GM18520 (cell line): ENCODE measurements at regions not wholly inside any gene's neighbourhood (a gene's known extent, or its start where the extent isn't known, plus 50 kb on each side); places are given as distances from the start of the nearest gene placed in this dataset.
A peak's percentile ranks its signal among the peaks of the same experiment; 100 is the strongest.

Experiments
- ATAC-seq: cut with Tn5 transposase; IDR thresholded peaks from one replicate; pipeline ENCODE4 v1.9.1; 2021; ENCODE audit not compliant: unreplicated experiment

DNA sequence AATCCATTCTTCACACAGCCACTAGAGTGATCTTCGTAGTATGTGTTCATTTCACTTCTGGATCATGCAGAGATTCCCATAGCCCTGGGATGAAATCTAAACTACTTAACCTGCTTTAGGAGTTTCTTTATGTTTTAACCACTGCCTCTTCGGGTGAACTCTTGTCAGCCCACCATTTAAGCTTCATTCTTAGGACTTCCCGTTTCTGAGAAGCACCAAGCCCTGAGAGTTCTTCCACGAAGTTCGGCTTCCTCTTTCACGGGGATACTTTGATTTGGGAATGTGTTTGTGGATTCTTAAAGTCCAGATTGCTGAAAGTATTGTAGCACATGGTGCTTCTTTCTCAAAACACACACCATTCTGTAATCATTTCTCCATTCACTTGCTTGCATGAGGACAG lies 205.0 kb downstream of the UBE2E3 start:
- ATAC-seq, result no peak

DNA sequence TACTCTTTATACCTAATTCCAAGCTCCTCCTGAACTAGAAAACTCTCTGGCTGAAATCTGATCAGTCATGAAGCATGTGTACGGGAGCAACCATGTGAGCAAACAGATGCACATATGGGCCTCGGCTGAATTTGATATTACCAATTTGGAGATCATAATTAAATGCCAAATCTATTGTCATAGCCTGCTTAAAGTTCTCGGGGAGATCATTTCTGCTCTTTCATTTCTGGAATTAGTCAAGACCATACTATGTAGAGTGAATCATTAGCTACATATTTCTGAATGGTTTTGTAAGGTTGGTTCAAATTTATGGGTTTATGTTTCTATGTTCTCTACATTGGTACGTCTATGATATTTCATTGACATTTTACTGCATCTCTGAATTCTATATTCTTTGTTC lies 205.5 kb downstream of the UBE2E3 start:
- no peak for ATAC-seq

DNA sequence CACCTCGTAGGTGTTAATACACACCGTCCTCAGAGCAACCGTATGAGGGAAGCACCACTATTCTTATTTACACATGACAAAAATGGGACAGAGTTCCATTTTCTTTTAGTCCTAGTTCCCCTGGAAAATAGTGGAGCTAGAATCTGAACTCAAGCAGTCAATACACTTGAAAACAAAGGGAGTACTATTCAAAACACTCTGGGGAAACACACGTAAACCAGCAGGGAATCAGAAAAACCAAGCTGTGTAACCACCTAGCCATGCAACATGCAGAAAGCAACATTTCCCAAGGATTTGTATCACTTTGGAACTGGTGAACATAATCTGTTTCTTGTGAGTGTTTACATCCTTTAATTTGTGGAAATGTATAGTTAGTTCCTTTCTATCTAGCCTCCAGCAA lies 208.2 kb downstream of the UBE2E3 start:
- no peak for ATAC-seq

DNA sequence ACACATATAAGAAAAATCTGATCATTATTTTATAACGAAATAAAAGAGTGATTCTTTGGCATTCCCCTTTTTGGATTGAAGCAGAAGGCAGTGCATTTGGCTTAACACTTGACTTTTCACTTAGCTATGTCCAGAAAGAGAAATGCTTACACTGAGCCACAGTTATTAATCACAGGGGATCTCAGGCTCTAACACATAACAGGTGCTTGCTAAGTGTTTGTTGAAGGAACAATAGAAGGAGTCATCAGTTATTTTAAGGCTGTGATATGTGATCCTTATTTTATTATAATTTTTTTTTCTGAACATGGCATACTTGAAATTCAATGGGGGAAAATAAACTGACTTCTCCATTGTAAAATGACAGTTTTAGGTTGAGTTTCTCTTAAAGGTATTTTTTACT lies 209.5 kb downstream of the UBE2E3 start:
- ATAC-seq, result no peak

DNA sequence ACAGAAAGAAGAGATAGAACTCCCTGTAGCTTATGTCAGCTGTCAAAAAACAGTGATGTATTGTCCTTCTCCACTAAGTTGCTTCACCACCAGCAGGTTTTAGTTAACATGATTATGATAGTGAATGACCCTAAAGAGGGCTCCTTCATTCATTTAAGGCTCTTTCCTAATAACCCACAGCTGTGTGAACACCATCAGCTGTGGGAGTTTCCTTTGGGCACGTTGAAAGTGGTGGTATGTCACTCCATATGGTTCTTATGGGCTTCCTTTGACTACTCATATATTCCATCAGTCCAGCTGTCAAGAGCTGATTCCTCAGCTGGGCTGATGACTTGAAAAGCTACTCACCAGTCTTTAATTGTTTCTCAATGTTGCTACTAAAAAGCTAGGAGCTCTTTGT lies 210.3 kb downstream of the UBE2E3 start:
- no peak for ATAC-seq

DNA sequence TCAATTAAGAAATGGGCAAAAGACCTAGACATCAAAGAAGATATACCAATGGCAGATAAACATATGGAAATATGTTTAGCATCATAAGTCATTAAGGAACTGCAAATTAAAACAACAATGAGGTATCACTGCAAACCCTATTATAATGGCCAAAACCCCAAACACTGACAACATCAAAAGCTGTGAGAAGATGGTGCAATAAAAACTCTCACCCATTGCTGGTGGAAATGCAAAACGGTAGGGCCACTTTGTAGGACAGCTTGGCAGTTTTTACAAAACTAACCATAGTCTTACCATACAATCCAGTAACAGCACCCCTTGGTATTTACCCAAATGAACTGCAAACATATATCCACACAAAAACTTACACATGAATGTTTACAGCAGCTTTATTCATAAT lies 213.1 kb downstream of the UBE2E3 start:
- ATAC-seq, result no peak

DNA sequence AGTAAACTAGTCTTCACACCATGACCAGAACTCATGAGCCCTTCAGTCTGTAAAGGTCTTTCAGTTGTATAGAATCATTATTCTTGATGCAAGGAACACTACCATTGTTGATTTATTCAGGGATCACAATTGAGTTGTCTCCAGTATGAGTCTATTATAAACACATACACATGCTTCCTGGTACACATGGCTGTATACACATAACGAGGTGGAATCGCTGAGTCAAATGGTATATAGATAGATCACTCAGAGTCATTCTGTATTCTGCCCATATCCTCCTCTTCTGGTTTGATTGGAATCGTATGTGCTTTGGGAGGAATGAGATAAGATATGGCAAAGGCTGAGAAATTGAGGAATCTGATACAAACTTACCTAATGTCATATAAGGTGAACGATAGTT lies 216.0 kb downstream of the UBE2E3 start:
- no peak for ATAC-seq

DNA sequence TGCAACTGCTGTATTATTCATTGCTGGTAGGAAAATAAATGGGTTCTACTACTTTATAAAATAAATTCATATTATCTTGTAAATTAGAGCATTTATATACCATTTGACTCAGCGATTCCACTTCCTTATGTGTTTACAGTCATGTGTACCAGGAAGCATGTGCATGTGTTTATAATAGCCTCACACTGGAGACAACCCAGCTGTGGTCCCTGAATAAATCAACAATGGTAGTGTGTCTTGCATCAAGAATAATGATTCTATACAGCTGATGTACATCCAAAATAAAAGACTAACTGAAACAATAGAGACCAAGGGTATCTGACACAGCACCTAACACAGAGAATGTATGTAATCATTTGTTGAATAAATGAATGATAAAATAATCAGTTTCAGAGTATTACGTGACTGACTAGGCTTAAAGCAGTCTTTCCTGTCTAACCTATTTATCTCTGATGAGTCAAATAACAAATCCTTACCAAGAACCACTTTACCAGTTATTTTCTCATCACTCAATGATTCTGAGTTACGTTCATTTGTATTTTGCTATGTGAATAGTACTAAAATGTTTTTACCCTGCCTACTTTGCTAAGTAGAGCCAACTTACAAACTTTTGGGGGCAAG lies 216.8 kb downstream of the UBE2E3 start:
- no peak for ATAC-seq

DNA sequence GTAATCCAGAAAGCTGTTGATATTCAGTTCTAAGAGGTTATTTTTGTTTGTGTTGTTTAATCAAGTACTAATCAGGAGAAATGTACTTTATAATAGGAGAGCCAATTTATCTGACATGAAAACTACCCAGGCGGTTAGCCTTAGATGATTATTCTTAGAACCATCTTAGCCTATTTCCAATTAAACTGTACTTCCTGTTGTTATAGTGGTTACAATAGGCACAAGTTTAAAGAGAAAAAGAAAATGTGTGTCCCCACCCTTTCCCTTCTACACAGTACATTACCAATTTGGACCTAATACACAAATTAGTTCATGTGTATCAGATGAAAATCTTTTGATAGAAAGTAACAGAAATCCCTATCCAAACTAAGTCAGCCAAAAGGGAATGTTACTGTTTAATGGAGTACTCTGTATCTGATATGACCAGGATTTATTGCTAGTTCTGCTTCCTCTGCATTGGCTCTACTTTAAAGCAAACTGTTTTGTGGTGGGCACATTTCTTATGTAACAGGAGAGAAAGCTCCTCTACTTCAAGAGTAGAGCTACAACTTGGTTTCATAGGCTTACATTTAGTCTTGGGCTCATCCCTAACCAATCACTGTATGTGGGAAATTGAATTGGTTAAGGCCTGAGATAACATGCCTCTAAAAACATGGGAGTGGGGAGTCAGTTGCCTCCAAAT lies 217.9 kb downstream of the UBE2E3 start:
- no peak for ATAC-seq

DNA sequence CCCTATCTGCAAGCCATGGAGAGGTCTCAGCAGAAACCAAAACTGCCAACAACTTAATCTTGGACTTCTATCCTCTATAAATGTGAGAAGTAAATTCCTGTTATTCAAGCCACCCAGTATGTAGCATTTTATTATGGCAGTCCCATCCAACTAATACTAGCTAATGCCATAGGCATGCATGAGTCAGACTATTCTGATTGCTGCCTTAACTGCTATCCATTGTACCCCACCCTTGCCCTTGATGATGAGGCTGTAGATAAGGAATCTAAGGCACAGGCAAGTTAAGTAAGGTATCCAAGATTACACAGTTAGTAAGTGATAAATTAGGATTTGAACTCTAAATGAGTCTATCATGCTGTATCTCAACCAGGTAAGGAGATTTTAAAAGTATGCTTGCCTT lies 223.0 kb downstream of the UBE2E3 start:
- no peak for ATAC-seq

DNA sequence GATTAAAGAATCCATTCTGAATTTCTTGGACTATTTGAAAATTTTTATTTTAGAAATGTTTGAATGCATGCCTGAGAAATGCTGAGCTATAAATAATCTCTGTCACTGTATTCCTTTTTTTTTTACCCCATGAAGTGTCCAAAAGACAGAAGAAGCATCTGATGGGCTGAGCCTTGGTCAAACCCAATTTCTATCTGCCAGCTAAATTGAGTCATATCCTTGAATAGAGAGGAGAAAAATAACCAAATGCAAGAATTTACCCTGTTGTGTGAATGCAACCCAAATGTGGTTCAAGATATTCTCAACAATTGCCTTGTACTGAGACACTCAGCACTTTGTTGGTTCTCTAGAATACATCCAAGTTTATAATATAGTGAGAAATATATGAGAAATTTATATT lies 223.5 kb downstream of the UBE2E3 start:
- ATAC-seq, result no peak

DNA sequence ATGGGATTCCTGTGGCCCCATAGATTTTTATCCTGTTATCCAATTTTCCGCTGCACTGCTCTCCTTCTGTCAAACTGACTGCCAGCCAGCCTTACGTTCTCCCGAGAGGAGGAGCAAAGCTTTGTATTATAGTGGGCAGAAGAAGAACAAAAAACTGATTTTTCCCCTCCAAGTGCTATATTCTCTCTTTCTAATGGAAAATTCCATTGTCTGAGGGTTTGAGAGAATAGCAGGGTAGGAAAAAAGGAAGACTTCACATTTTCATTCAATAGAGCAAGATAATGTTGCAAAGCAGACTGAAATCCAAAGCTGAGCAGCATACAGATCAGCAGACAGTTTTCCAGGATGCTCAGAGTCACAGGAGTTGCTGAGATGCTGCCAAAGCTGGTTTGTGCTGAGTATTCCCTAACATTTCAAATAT lies 238.0 kb downstream of the UBE2E3 start:
- ATAC-seq, result no peak

DNA sequence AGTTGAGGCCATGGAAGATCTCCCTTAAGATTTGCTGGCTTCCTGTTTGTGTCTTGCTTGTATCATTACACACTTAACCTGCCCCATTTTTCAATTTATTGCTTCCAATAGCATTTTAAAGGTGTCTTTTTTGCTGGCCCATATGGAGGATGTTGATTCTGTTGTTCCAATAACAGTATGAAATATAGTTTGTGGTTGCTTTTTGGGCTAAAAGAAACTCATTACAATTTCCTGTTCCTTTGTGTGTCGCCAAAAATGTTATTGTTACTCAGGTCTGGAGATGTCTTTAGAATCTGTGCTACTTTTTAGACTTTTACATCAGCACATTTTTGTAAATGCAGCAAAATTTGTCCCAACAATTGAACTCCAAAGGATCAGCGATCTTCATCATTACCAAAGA lies 234.0 kb upstream of the ITGA4 start:
- ATAC-seq, result no peak

DNA sequence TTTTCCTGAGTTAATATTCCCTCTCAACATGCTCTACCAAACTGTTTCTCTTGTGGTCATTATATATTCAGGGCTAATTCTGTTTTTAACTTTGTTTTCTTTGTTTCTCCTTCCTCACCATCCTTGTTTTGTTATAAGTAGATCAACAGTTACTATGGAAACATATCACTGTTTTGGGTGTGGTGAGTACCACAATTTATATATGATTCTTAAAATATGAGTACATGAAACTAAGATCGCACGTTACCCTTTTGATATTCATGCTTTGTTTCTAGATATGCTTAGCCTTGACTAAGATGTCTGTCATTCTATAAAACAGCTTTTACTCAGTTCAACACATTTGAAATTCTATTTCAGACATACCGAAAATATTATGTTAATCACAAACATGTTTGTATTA lies 232.3 kb upstream of the ITGA4 start:
- ATAC-seq, result no peak

DNA sequence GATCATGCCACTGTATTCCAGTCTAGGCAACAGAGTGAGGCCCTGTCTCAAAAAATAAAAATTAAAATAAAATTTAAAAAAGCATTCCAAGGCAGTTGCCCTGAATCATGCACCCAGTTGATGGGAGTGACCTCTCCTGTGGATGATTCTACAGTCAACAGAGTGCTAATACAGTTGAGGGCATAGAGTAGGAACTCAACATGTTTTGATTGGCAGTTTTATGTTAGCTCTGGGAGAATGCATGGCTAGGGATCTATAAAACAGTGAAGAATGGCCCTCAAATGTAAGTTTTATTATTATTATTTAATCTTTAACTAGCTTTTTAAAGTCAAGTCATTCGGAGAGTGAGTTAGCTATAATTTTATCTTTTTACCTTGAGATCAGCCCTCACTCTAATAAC lies 228.5 kb upstream of the ITGA4 start:
- ATAC-seq, result no peak

DNA sequence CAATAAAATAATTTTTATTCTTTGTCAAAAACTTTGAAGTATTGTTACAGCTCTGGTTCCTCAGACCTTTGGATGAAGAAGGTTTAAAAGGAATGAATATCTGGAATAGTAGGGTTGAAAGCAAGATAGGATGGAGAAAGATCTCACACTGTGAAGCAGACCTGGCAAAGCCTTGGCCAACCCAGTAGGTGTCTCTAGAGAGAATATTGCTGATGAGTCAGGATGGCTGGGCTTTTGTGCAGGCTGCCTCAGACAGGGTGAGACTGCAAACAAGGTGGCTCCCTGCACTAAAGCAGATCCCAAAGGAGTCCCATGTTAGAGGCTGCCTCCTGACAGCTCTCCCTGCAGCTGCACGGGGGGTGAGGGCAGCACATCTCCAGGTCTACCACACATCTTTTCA lies 226.0 kb upstream of the ITGA4 start:
- ATAC-seq, result no peak

DNA sequence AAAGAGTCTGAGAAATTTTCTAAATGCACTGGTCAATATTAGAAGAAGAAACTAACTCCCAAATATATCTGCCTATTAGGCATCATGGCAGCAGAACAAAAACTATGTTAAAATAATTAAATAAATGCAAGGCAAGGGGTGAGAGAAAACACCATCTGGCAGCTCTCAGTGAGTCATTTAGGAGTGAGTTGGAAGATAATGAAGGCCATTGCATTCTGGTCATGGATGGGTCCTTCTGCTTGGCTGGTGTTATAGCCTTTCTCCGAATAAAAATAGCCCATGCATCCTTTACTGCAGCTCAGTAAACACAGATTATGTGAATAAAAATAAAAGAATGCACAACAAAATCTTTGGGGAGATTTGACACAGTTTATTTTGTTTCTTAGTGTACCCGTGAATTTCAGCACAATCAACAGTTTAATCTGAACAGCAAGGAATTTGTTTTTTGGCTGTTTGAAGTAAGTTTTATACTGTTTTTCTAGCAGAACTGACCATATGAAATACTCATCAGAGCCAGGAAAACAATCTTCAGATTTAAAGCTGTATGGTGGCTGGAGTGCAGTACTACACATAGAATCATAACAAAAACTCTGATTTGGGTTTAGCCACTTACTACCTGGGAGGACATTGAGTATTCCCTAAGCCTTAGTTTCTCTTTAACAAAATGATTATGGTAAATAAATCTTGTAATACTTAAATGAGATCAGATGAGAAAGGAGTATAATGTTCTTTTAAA lies 225.1 kb upstream of the ITGA4 start:
- no peak for ATAC-seq

DNA sequence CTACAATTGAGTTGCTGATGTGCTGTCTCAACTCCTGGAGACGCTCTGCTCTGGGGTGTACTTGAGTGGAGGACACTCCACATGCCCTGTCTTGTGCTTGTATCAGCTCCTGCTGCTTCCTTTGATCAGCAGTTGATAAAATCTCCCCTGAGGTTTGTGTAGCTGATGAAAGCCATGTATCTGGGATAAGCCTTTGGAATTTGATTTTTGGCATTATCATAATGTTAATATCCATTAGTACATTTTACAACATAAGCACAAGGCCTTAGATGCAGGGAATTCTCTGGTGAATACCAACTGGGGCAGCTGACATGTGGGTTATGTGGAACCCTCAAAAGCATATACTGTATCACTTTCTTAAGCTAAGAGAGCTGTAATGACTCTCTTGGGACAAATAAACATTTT lies 222.7 kb upstream of the ITGA4 start:
- ATAC-seq, result no peak

DNA sequence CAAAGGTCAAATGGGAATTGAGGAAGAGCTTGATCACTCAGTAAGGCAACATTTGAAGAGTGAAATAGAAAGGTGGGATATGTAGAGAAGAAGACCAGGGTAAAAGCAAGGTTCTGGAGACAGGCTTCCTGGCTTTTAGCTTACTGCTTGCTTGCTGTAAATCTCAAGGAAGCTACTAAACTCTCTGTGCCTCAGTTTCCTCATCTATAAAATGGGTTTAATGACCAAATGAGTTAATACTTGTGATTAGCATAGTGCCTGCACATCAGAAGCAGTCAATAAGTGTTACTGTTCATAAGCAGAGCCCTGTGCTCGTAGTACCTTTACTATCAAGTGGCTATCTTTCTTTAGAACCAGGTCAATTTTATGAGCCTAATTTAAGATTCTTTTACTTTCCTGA lies 222.2 kb upstream of the ITGA4 start:
- ATAC-seq, result no peak

DNA sequence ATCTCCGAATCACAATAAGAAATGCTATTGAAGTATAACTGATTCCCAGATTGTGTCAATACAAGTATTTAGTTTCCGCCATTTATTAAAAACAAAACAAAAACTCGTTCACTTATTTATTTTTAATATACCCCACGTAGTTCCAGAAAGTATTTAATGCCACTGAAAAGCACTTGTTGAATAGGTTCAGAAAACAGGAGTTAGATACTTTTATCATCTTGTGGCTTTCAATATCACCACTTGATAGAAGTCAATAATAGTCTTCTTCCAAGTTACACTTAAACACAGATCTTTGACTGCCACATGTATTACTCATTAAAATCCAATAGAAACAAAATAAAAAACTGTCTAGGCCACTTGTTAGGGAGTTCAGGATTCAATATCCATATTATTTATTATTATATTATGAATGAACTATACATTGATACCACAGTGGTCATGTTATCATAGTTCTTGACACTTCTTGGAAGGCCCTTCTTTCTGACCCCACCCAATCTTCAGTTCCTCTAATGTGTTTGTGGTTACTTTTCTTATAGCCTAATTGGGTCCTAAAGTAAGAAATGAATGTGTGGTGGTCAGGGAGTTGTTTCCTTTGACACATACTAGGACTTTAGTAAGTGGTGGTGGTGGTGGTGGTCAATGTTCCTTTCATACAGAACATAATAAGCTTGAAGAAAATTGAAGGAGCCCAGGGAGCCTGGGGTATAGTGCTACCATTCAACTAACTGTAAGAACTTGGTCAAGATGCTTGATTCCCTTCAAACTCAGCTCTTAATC lies 221.3 kb upstream of the ITGA4 start:
- peak; percentile 90 for ATAC-seq

DNA sequence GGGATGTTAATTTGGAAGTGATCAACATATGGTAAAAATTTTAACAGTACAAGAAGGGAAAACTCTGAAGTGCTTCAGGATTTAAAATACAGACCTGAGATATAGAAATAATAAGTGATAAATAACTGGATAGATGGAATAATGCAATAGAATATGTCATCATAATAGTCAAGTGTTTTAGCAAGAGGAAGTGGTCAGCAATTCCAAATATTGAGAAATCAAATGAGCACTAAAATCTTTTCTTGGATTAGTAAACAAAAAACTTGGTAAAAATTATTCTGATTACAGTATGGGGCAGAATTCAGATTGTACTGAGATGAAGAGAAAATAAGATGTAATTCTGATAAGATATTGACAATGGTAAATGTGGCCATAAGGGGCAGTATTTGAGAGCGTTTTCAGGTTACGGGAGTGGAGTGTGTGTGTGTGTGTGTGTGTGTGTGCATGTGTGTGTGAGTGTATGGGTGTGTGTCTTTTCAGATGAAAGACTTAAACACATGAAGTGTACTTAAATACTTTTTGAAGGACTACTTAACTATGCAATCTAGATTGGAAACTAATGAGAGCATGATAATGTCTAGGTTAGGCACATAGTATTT lies 217.9 kb upstream of the ITGA4 start:
- ATAC-seq, result no peak
